Fibroblast of skin of abdomen (primary cell): ENCODE measurements at regions not wholly inside any gene's neighbourhood (a gene's known extent, or its start where the extent isn't known, plus 50 kb on each side); places are given as distances from the start of the nearest gene placed in this dataset.

Experiments used
- DNase-seq: peaks from one replicate; pipeline ENCODE4 v3.0.0-alpha.2; 2013

- peak; percentile 80 for DNase-seq
Measured at GRCh38 chr9:90340421-90340820, 302.2 kb downstream of the DIRAS2 start.

DNA sequence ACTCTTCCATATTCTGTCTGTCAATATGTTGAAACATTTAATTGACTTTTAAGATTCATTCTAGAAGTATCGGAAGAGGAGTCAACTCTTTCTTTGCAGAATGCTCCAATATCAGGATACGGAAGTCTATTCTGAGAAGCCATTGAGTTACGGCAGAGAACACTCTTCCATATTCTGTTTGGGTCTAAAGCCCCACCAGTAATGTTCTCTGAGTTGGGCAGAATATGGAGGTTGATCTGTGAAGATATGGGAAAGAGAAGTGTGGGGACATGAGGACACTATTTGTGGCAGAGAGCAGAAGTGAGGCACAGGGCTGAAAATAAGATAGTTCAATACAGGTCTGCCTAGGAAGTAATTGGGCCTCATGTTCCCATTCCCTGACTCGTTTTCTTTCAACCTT, 300.0 kb downstream of the DIRAS2 start:
- no peak for DNase-seq

GRCh38 chr9:90343366-90343765, 299.3 kb downstream of the DIRAS2 start:
- DNase-seq = peak; percentile 26

DNA sequence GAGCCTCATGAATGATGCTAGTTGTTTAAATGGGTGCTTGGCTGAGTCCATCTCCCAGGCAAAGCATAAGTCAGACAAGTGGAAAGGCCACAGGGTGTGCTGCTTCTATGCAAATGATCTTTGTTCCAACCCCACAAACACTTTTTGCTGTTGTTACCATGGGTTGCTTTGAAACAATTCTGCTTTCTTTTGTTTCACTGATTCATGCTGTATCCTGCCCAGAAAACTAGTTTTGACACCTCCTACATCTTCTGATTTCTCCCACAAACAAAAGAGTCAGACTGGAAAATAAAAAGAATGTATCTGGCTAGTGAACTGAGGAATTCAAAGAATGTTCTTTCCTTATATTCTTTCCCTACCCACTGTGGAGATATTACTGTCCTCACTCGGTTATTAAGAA, 298.6 kb downstream of the DIRAS2 start:
- peak; percentile 60 for DNase-seq

- DNase-seq = no peak
Measured at GRCh38 chr9:90365666-90366065, 277.0 kb downstream of the DIRAS2 start.

DNA sequence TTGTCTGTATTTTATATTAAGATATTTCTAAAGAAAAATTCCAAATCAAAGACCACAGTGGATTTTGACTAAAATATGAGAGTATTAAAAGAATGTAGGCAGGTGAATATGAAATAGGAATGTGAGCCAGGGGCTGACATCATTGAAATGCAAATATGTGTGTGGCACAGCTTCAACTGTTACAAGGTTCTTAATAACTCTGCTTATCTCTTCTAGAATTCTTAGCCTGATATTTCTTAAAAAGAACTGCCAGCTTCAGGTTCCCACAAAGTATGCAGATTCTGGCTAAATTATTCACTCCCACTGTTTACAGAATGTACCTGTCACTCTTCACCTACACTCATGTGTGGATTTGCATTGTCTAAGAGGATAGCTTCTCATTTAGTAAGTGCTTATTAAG, 274.4 kb downstream of the DIRAS2 start:
- no peak for DNase-seq

GRCh38 chr9:90368928-90369327, 273.7 kb downstream of the DIRAS2 start:
- peak; percentile 1 for DNase-seq

DNA sequence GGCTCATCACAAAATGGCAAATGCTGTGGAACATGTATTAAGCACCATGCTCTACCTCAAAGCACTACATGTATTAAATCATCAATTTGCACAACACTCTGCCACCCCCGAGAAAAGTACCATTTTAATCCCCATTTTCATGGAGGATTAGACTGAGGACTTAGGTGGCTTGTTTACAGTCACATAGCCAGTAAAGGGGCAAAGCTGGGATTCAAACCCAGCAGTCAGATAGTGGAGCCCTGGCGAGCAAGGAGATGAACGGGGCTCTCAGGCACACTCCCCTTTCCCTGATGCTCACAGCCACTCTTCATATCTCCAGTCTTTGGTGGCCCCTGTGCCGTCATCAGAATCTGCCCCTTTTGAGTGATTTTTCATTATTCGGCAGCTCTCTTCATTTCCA, 262.9 kb downstream of the DIRAS2 start:
- DNase-seq = no peak

GRCh38 chr9:90385146-90385545, 257.5 kb downstream of the DIRAS2 start:
- no peak for DNase-seq

GRCh38 chr9:90393365-90394152, 249.1 kb downstream of the DIRAS2 start:
- peak; percentile 37 for DNase-seq

DNA sequence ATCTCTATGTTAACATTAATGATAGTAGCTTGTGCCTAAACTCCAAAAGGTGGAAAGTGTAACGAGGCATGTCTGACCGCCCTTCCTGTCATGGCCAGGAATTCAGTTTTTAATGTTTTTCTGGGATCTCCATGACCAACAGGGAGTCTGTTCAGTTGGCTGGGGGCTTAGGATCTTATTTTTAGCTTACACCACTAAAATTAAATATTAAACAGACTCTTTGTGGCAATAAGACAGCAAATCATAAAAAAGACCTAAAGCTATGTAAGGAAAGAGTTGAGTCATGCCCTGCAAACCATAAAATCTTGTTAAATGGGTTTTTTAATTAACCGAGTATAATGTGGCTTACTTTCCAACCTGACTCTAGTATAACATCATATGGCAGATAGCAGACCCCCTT, 247.8 kb downstream of the DIRAS2 start:
- no peak for DNase-seq

GRCh38 chr9:90400091-90400490, 242.5 kb downstream of the DIRAS2 start:
- DNase-seq = no peak

- no peak for DNase-seq
Measured at GRCh38 chr9:90408659-90409058, 234.0 kb downstream of the DIRAS2 start.

GRCh38 chr9:90419221-90419851, 223.3 kb downstream of the DIRAS2 start:
- DNase-seq = no peak

GRCh38 chr9:90420211-90420610, 222.4 kb downstream of the DIRAS2 start:
- DNase-seq = no peak

- DNase-seq = no peak
Measured at GRCh38 chr9:90420768-90421513, 221.7 kb downstream of the DIRAS2 start.

DNA sequence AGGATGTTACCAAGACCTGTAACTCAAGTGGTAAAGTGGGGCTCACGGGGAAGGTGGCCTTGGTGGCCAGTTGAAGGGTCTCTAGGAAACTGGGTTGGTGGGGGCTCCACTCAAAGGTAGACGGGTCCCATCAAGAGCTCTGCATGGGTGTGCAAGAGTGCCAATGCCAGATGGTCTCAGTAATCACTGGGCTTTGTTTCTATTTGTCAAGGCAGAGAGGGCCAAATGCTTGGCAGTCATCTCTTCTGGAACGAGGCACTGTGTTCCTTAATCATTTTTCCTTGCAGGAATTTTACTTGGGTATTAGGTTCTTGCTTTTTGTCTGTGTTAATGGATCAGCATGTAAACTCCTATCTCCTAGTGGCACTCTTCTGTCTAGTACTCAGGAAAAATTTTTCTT, 220.8 kb downstream of the DIRAS2 start:
- DNase-seq = no peak

- DNase-seq = no peak
Measured at GRCh38 chr9:90423661-90424193, 218.9 kb downstream of the DIRAS2 start.

DNA sequence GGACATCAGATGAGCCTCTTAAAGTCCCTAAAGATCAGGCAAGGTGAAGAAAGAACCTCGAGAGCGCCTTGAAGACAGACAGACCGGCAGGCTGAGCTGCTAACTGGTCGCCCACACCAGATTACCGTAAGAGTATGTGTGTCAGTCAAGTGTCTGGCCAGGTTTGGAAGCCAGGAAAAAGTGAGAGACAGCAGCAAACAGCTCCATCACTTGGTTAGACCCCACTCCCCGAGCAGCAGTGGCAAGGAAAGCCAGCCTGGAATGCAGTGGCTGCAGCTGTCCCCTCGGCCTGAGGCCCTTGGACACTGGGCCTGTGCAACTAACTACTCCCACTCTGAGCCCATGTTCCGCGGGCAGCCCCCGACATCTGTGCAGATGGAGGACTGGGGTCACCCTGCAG, 214.1 kb downstream of the DIRAS2 start:
- DNase-seq = no peak

DNA sequence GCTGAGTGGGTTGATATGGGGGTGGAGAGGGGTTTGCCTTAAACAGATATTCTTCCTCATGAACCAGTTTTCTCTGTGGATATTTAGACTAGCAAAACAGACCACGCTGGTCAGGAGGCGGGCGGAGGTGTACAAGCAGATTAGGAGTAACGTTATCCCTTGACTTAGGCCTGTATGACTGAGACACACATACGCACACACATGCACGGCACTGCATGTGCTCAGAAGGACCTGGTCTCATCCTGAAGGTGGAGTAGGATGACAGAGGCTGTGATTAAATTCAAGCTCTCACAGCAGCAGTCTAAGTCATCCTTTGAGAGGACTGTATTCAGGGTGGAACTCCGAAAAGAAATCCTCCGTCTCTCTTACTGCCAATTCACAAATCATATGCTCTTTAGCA, 209.7 kb downstream of the DIRAS2 start:
- no peak for DNase-seq

DNA sequence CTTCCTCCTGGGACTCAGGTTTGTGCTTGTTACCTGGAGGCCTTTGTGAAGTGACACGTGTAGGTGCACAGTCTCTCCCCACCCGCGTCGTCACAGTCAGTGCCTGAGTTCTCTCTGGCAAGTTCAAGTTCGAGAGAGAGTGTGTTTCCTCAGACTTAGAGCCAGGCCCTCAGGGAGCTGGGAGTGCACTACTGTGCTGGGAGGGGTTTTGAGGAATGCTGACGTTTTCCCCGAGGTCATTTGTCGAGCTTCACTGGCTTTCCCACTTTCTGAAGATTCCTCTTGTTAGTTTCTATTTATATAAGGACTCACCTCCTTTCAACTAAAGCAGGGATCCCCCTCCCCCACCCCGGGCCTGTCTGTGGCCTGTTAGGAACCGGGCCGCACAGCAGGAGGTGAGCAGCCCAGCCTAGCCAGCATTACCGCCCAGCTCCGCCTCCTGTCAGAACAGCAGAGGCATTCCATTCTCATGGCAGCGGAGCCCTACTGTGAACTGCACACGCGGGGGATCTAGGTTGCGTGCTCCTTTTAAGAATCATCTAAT, 209.2 kb downstream of the DIRAS2 start:
- peak; percentile 34 for DNase-seq

GRCh38 chr9:90441814-90442213, 200.8 kb downstream of the DIRAS2 start:
- no peak for DNase-seq

- no peak for DNase-seq
Measured at GRCh38 chr9:90442723-90443122, 199.9 kb downstream of the DIRAS2 start.
